GM19043 (cell line): ENCODE measurements at regions not wholly inside any gene's neighbourhood (a gene's known extent, or its start where the extent isn't known, plus 50 kb on each side); places are given as distances from the start of the nearest gene placed in this dataset.

Experiments used
- ATAC-seq: cut with Tn5 transposase; IDR thresholded peaks from one replicate; pipeline ENCODE4 v1.9.1; 2021; ENCODE audit warnings: low read depth; ENCODE audit not compliant: unreplicated experiment

GRCh38 chr13:34577051-34577450 lies 365.0 kb upstream of the NBEA start:
- ATAC-seq, result no peak

- no peak for ATAC-seq
Measured at GRCh38 chr13:34578471-34578870, 363.6 kb upstream of the NBEA start.

- no peak for ATAC-seq
Measured at GRCh38 chr13:34578917-34579316, 363.2 kb upstream of the NBEA start.

DNA sequence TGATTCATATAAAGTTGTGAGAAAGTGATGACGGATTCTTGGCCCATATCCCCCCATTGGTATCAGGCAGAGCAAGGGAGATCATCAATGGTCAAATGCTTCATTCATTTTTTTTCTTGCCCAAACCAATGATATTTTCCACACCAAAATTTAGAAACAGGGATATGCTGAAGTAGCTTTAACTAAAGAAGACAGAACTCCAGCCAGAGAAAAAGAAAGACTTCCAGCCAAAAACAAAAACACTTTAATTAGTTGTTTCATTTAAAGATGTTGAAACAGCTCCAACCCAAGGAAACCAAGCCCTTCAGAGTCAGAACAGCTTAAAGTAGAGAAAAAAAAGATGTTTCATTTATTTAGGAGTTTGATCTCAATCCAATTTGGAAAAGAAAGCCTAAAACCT lies 358.9 kb upstream of the NBEA start:
- no peak for ATAC-seq

DNA sequence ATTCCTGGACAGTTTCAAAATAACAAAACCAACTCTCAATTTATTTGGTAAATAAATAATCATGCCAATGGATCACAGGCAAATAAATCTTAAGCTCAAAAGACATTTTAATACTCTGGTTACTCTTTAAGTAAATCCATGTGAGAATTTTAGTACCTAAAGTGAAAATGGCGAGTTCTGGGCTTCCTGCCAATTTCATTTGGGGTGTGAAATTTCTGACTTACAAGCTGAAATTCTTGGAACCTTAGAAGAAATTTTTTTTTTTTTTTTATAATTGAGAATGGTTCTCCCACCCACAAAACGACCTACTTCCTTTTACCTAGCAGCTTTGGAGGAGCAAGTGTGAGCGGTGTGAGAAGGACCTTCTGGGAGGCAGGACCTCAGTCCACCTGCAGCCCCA lies 354.5 kb upstream of the NBEA start:
- no peak for ATAC-seq

DNA sequence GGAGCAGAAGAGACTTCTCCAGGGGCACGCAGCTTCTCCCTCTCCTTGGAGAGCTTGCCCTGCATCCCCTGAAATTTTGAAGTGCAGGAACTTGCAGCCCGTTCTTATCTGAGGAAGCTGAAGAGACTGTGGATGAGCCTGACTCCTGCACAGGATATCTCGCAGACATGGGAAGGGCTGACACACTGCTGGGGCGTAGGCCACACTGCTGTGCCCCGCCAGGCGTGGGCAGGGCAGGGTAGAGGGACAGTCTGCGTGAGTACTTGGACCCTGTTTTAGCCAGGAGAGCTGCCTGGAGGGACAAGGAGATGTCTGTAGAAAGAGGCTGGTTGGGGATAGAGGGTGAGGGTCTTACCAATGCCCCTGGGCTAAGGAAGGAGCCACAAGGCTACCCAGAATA lies 353.7 kb upstream of the NBEA start:
- no peak for ATAC-seq

DNA sequence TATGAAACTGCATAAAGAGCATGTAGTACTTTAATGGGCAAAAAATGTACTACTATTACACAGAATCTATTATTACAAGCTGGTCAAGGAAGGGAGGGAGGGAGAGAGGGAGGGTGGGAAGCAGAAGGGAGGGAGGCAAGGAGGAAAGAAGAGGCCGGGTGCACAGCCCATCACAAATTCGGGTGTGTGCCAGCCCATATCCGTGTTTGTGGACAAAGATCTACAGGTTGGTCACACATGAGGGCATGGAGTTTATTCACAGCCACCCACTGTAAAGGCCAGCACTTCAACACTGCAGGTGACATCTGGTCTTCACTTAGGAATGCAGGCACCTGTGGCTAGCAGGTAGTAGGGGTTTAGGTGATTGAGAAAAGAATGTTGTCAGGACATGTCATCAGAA lies 352.5 kb upstream of the NBEA start:
- no peak for ATAC-seq

DNA sequence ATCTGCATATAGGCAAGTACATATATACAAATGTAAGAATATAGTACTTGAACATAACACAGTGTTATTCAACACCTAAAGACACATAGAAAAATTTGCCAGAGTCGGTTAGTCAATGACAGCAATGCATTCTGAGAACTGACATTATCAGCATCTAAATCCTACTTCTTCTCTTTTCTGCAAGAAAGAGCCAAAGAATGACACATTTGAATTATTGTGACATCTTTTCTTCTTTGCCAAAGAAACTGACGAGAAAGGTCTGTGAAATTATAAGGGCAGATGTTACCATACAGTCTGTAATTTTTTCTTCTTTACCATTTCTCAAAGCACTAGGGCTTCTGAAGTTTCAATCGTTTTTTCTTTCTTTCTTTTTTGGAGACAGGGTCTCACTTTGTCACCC lies 350.9 kb upstream of the NBEA start:
- ATAC-seq, result no peak

DNA sequence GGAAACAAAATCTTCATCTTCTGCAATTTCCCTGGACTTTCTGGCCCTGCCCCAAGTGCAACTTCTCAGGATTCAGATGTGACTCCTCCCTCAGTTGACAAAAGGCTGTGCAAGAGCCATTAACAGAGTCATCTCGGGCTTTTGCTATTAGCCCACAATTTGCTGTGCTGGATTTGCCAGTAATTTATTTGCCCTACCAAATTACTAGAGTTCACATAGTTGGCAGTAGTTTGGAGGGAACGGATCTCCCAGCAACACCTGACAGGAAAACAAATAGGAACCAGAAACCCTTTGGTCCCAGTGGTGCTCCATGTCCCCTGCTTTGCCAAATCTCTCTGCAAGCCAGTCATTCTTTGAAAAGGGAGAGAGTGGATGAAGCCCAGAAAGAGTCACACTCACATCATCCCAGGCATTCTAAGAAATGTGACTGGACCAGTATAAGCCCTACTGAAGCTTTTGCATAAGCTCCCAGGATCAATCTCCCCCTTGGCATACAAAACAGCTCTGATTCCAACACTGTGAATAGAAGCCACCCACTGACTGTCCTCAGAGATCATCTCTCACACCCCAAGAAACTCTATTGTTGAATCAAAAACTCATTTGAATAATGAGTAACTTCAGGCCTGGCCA lies 350.1 kb upstream of the NBEA start:
- ATAC-seq, result no peak

- no peak for ATAC-seq
Measured at GRCh38 chr13:34593658-34594057, 348.4 kb upstream of the NBEA start.

DNA sequence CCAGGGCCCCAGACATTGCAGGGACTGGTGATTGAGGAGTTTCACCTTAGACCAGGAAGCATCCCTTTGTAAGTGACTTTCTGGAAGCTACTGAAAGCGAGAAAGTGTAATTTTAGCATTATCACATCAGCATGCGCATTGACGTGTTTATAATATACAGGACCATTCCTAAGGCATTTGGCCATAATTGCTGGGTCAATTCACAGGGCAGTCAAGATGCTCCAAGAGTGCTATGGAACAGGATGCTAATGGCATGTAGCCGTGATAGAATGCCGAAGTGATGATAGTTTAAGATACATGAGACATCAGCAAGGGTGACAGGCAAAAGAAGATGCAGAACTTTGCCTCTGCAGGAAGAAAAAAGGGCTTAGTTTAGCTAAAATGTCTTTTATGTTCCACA lies 347.6 kb upstream of the NBEA start:
- no peak for ATAC-seq

DNA sequence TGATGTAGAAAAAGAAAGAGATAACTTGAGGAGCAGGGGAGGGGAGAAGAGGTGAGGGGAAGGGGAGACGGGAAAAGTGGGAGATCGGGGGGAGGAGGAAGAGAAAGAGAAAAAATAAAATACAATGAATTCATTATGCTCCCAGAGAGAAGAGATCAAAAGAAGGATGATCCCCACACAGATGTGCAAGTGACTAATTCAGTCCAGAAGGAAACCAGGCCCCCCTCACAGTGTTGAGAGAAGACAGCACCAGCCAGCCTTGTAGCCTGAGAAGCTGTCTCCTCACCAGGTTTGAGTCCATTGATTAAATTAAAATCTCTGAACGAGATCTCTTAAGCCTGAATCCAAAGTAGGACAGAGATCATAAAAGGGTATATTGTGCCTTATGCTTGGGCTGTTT lies 333.7 kb upstream of the NBEA start:
- no peak for ATAC-seq

- ATAC-seq, result no peak
Measured at GRCh38 chr13:34611671-34612070, 330.4 kb upstream of the NBEA start.

DNA sequence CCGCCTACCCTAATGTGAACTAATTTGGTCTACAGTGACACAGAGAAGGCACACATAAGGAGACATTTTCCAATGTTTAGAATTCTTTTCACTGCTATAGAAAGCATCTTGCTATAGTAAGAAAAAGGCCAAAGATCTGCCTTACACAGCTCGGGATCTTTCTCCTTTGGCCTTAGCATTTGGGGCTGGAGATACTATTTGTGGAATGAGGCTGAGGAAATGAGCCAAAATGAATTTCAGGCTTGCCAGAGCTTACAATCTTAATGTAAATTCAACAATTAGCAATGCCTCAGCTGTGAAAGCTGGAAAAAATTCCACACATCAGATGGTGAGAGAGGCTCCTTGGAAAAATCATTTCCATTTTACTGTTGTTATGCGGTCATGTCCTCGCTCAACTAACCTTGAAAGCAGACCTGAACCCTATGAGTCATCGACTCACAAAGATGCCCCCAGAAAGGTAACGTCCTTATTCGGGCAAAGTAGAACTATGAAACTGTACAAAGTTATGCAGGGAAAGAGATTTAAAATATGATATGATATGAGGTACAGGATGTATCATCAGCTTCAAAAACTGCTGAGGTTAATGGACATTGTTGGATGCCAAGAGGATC lies 324.5 kb upstream of the NBEA start:
- no peak for ATAC-seq

DNA sequence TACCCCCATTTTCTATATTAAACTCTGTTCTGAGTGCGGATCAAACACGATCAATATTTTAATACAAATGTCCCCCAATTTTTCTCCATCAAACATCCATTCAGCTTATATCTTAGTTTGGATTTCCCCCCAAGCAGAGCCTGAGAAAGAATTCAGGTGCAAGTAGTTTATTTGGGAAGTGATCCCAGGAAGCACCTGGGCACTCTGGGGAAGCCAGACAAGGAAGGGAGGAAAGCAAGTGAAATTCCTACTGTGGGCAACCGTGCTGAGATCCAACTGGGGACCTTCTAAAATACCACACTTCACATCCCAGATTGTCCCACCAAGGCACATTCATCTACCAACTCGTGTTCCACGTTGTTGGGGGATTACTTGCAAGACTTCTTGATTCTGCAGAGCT lies 323.4 kb upstream of the NBEA start:
- no peak for ATAC-seq

- no peak for ATAC-seq
Measured at GRCh38 chr13:34619326-34619725, 322.7 kb upstream of the NBEA start.

GRCh38 chr13:34620074-34620850 lies 321.8 kb upstream of the NBEA start:
- no peak for ATAC-seq

DNA sequence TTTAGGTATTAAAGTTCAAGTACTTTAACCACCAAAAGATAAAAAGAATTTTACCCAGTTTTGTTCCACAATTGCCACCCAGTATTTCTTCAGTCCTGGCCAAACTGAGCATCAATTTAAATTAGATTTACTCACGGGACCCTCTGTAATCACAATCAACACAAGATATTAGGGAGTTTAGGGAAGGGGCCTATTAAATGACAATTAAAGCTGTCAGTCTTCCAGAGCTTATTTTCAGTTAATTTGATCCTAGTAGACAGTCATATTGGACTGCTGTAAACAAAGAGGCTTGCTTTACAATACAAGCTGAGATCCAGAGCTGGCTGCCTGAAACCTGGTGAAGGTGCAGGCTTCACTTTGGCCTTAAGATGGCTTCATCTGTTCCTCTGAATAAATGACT lies 321.2 kb upstream of the NBEA start:
- ATAC-seq, result no peak

DNA sequence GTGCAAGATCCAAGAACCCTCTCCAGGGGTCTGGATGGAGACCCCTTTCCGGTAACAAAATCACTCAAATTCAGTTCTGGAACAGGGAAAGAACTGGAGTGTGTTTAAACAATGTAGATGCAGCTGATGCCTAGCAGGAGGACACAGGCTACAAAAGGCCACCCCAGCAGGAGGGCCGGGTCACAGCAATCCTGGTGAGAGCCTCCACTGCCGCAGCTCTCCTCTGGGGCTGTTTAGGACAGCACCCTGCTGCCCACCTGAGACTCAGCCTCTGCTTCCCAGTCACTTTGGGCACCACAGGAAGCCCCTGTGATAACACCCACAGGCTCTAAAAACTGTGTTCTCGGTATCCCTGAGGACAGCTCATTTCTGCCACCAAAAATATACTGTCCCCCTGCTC lies 318.7 kb upstream of the NBEA start:
- ATAC-seq, result no peak

DNA sequence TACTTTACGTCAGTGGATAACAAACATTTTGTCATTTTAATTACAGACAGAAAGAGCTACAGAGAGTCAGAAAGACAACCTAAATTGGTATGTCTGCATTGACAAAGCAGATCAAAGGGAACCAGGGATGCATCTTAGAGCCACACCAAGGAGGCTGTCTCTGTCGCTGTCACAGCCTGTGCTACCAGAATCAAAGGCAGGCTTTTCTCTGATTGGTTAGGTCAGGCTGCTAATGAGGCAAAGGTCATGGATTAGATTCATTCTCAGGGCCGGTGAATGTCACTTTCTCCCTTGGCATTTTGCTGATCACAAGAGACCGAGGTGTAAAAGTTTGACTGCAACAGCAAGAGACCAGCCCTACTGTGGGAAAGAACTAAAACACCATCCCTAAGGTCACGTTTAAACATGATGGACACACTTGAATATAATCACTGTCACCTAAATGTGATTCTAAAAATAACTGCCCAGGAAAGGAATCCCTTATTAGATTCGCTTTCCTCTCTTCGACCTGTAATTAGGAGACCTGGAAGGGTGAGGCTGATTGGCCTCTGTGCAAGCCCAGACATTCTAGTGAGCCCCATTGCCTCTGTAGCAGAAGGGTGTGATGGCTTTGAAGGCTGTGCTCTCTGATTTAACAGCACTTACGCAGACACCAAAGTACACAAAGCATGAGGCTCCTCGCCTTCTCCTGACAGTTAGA lies 314.4 kb upstream of the NBEA start:
- ATAC-seq, result no peak

- no peak for ATAC-seq
Measured at GRCh38 chr13:34628209-34628682, 313.8 kb upstream of the NBEA start.
